Keratinocyte (primary cell): ENCODE measurements at regions not wholly inside any gene's neighbourhood (a gene's known extent, or its start where the extent isn't known, plus 50 kb on each side); places are given as distances from the start of the nearest gene placed in this dataset.

ENCODE experiments used
- DNase-seq: peaks from one replicate; pipeline ENCODE4 v3.0.0-alpha.2; 2011; ENCODE audit warnings: low read depth, missing footprints, low spot score
- FAIRE-seq: peaks from 2 replicates; lab custom pipeline; 2011; peaks lifted over from hg19 to GRCh38; lab: Jason Lieb, UNC
- H2AFZ ChIP-seq: 2 replicates; pipeline ENCODE4 v1.6.0; 2012; ENCODE audit warnings: low read length, control low read depth, inconsistent platforms; ENCODE audit not compliant: control insufficient read depth
- H3K27ac ChIP-seq: 2 replicates; pipeline ENCODE4 v1.5.1; 2011; ENCODE audit warnings: low read length; ENCODE audit not compliant: control insufficient read depth, insufficient read depth
- H3K27me3 ChIP-seq: 3 replicates; pipeline ENCODE4 v1.6.0; 2011; ENCODE audit warnings: low read length; ENCODE audit not compliant: control insufficient read depth, insufficient read depth; ENCODE audit errors: extremely low read depth
- H3K36me3 ChIP-seq, 2 experiments: 2 replicates in 1 of 2; 3 replicates in 1 of 2; pipeline ENCODE4 v1.5.1; 2011; ENCODE audit warnings: low read length in 2 of 2, mild to moderate bottlenecking in 1 of 2; ENCODE audit not compliant: control insufficient read depth in 2 of 2, insufficient read depth in 2 of 2; ENCODE audit errors: extremely low read depth in 1 of 2
- H3K4me1 ChIP-seq: 3 replicates; pipeline ENCODE4 v1.5.1; 2011; ENCODE audit warnings: low read length; ENCODE audit not compliant: control insufficient read depth, insufficient read depth; ENCODE audit errors: extremely low read depth
- H3K4me2 ChIP-seq: 3 replicates; pipeline ENCODE4 v1.6.0; 2011; ENCODE audit warnings: low read depth, low read length; ENCODE audit not compliant: control insufficient read depth, insufficient read depth; ENCODE audit errors: extremely low read depth
- H3K4me3 ChIP-seq, 3 experiments: fragments of 200-600 bp in 1 of 3; sonication (generic) in 1 of 3; 2 replicates in 2 of 3; 3 replicates in 1 of 3; pipeline ENCODE4 v1.5.1; 2011 to 2016; ENCODE audit warnings: low read length in 3 of 3, mild to moderate bottlenecking in 3 of 3, control low read depth in 2 of 3, inconsistent platforms in 1 of 3, low read depth in 1 of 3, mixed read lengths in 1 of 3, mixed run types in 1 of 3, moderate library complexity in 1 of 3; ENCODE audit not compliant: control insufficient read depth in 2 of 3, insufficient read depth in 2 of 3; ENCODE audit errors: extremely low read depth in 1 of 3
- H3K79me2 ChIP-seq: 2 replicates; pipeline ENCODE4 v1.6.0; 2012; ENCODE audit warnings: low read length; ENCODE audit not compliant: control insufficient read depth, insufficient read depth
- H3K9ac ChIP-seq: 3 replicates; pipeline ENCODE4 v1.6.0; 2011; ENCODE audit warnings: low read length; ENCODE audit not compliant: control insufficient read depth, insufficient read depth; ENCODE audit errors: extremely low read depth
- H3K9me1 ChIP-seq: 3 replicates; pipeline ENCODE4 v1.6.0; 2011; ENCODE audit warnings: low read length; ENCODE audit not compliant: control insufficient read depth, insufficient read depth; ENCODE audit errors: extremely low read depth
- H3K9me3 ChIP-seq: 2 replicates; pipeline ENCODE4 v1.5.1; 2012; ENCODE audit warnings: low read depth, low read length; ENCODE audit not compliant: control insufficient read depth
- H4K20me1 ChIP-seq: 3 replicates; pipeline ENCODE4 v1.6.0; 2011; ENCODE audit warnings: low read length; ENCODE audit not compliant: control insufficient read depth, insufficient read depth; ENCODE audit errors: extremely low read depth
- EZH2 ChIP-seq: IDR thresholded peaks from one replicate; pipeline ENCODE4 v1.6.1; 2012; ENCODE audit warnings: inconsistent platforms, mild to moderate bottlenecking, low read length, moderate library complexity
- dilution Hi-C: fragments of 300-500 bp; cut with MboI; formaldehyde crosslinking; loops from one replicate; pipeline ENCODE4 v1.7.0; 2020; ENCODE audit warnings: low sequenced_read_pairs; ENCODE audit not compliant: extremely low pct_ligation_motif_present
- TF ChIP-seq, protein P1 (sequence below), 3 experiments: IDR thresholded peaks in 1 of 3; conservative IDR thresholded peaks in 1 of 3; optimal IDR thresholded peaks in 1 of 3; 2 replicates in 2 of 3; 3 replicates in 1 of 3; pipeline versions ENCODE3 to v1.5.1; 2011; ENCODE audit warnings: low read length in 3 of 3, mild to moderate bottlenecking in 3 of 3, moderate library complexity in 2 of 3, control low read depth in 1 of 3, inconsistent platforms in 1 of 3; ENCODE audit not compliant: insufficient read depth in 2 of 3; ENCODE audit errors: extremely low read depth in 1 of 3

DNA sequence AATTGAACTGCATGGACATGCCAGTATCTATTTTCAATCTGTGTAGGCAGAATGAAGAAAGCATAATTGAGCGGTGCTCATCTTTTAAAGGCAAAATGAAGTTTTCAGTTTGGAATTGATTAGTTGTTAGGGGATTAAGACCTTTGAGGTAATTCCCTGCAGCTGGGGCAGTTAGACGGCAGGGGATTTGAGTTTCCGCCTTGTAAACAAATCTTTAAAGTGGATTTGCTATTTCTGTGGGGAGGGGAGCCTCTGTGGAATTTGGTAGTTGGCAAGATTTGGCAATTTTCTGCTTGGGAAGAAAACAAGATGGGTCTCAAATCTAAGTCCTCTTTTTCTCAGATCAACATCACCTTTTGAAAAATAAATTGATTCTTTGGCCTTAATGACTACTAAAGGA, 212.5 kb upstream of the CNTN6 start:
- Histone ChIP-seq H3K9ac (no peak overlapping the region), H3K79me2 (no peaks in the 10 kb centered on the region), H2AFZ (no peak overlapping the region), H3K4me1 (peaks cover 5% of the 10 kb centered on the region), H3K27ac (no peak overlapping the region), H3K9me1 (no peaks in the 10 kb centered on the region), H3K27me3 (no peaks in the 10 kb centered on the region), H3K4me2 (no peak overlapping the region), H4K20me1 (no peaks in the 10 kb centered on the region), H3K36me3 (no peaks in the 10 kb centered on the region), H3K9me3 (no peaks in the 10 kb centered on the region), H3K4me3 (no peak overlapping the region)
- DNase-seq = no peak
- no peak for FAIRE-seq
- dilution Hi-C loops = no loop called here
- no peak for TF ChIP-seq EZH2
- TF ChIP-seq, protein P1, sequence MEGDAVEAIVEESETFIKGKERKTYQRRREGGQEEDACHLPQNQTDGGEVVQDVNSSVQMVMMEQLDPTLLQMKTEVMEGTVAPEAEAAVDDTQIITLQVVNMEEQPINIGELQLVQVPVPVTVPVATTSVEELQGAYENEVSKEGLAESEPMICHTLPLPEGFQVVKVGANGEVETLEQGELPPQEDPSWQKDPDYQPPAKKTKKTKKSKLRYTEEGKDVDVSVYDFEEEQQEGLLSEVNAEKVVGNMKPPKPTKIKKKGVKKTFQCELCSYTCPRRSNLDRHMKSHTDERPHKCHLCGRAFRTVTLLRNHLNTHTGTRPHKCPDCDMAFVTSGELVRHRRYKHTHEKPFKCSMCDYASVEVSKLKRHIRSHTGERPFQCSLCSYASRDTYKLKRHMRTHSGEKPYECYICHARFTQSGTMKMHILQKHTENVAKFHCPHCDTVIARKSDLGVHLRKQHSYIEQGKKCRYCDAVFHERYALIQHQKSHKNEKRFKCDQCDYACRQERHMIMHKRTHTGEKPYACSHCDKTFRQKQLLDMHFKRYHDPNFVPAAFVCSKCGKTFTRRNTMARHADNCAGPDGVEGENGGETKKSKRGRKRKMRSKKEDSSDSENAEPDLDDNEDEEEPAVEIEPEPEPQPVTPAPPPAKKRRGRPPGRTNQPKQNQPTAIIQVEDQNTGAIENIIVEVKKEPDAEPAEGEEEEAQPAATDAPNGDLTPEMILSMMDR (optimal IDR thresholded peaks at IDR 0.05 in 1 of 3, IDR thresholded peaks at IDR 0.05 in 1 of 3, conservative IDR thresholded peaks at IDR 0.05 in 1 of 3; ENCODE audit: extremely low read depth in 1 of 3, insufficient read depth in 2 of 3, low read length in 3 of 3) = no peak

GRCh38 chr3:882533-882932, 210.3 kb upstream of the CNTN6 start:
- FAIRE-seq (peak; percentile 43), DNase-seq (peak; percentile 15)
- dilution Hi-C loops = no loop called here
- Histone ChIP-seq H3K4me2 (peak overlapping the region; percentile 17), H3K9ac (no peak overlapping the region), H4K20me1 (no peaks in the 10 kb centered on the region), H3K9me3 (no peaks in the 10 kb centered on the region), H3K36me3 (no peaks in the 10 kb centered on the region), H3K9me1 (no peaks in the 10 kb centered on the region), H3K79me2 (no peaks in the 10 kb centered on the region), H3K27me3 (no peaks in the 10 kb centered on the region), H3K4me3 (no peak overlapping the region), H3K4me1 (peaks cover 5% of the 10 kb centered on the region), H3K27ac (peak overlapping the region; percentile 47), H2AFZ (peak overlapping the region; percentile 50)
- TF ChIP-seq, protein P1 (optimal IDR thresholded peaks at IDR 0.05 in 1 of 3, IDR thresholded peaks at IDR 0.05 in 1 of 3, conservative IDR thresholded peaks at IDR 0.05 in 1 of 3; ENCODE audit: extremely low read depth in 1 of 3, insufficient read depth in 2 of 3, low read length in 3 of 3) = no peak
- no peak for TF ChIP-seq EZH2
